ENCODE measurements at regions not wholly inside any gene's neighbourhood (a gene's known extent, or its start where the extent isn't known, plus 50 kb on each side); places are given as distances from the start of the nearest gene placed in this dataset.

DNA sequence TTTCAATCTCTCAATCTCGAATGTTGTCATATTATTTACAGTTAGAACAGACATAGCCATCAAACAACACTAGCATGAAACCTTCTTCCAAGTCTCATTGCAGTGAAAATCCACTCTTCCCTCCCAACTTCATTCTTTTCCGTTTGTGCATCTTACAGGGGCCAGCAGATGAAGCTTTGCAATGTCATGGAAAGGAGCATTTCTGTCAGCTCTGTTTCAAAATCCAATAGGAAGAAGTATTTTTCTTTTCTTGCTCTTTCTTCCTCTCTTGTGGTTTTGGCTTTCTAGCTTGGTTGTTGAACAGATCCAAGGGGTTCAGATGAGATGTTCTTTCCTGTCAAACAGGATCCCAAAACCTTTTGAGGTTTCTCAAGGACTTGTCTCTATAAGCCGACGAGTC lies 416.6 kb downstream of the AEBP2 start:
- TF ChIP-seq, protein P1, sequence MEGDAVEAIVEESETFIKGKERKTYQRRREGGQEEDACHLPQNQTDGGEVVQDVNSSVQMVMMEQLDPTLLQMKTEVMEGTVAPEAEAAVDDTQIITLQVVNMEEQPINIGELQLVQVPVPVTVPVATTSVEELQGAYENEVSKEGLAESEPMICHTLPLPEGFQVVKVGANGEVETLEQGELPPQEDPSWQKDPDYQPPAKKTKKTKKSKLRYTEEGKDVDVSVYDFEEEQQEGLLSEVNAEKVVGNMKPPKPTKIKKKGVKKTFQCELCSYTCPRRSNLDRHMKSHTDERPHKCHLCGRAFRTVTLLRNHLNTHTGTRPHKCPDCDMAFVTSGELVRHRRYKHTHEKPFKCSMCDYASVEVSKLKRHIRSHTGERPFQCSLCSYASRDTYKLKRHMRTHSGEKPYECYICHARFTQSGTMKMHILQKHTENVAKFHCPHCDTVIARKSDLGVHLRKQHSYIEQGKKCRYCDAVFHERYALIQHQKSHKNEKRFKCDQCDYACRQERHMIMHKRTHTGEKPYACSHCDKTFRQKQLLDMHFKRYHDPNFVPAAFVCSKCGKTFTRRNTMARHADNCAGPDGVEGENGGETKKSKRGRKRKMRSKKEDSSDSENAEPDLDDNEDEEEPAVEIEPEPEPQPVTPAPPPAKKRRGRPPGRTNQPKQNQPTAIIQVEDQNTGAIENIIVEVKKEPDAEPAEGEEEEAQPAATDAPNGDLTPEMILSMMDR (IDR thresholded peaks at IDR 0.05) = no peak
- TF ChIP-seq POLR2A (IDR thresholded peaks at IDR 0.05) = no peak

Measured in Peyer's patch (tissue), 4 donors.